ENCODE measurements at regions not wholly inside any gene's neighbourhood (a gene's known extent, or its start where the extent isn't known, plus 50 kb on each side); places are given as distances from the start of the nearest gene placed in this dataset.

DNA sequence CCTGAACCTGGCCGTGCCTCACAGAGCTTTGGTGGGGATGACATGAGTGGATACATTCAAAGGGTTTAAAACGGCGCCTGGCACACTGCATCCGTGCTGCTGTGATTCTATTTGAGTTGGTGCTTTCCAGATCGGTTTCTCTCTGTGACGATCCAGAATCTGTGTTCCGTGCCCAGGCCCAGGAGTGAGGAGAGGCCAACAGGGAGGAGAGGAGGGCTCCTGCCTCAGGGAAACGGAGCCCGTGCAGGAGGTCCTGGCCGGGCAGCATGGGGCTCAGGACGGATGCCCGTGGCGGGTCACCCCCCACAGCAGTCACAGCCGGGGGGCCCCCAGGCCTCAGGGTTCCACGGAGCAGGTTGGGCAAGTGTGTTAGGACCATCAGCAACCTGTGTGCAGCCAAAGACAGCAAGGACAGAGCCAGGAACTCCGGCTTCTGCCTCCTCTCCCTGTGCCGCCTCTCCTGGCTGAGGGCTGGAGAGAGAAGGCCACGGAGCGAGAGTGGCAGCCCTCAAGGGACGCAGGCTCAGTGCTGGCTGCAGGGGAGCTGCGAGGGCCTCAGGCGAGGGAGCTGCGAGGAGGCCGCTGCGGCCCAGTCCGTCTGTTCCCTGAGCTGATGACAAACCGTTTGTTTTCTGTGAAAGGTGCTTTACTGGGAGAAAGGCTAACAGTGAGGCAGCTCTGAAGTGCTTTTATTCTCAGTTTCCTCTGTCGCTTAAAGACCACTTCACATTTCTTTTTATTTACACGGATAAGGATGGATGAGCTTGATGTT lies 99.3 kb downstream of the METRNL start:
- DNase-seq: no peak

DNA sequence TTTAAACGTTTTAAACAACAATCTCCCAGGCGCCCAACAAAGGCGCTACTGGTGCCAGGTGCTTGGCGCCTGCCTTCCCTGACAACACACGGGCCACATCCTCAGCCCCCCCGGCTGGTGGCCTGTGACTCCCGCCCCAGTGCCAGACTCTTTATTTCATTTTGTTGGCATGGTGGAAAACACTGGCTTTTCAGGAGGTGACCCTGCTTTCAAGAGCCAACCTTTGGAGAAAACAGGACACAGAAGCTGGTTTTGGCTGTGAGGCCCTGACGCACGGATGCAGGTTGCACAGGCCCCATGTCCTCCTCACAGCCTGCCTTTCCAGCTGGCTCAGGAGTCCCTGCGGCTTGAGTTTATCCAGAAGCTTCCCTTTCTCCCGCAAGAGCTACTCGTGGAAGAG lies 100.0 kb downstream of the METRNL start:
- no peak for DNase-seq

DNA sequence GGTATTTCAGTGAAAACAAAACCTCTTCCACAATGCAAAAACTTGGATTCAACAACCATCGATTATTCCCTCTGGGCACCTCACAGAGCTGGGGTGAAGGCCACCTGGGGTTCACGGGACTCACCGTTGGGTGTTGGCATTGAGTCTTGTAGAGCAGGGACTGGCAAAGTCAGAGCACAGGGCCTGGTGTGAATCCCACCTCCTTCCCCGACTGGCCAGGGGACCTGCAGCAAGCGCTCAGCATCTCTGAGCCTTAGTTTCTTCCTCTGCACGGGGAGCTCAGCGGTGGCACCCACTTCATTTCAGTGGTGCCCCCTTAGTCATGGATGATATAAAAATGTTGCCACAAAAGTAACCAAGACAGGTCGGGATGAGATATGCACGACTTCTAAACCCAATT lies 100.4 kb downstream of the METRNL start:
- no peak for DNase-seq

DNA sequence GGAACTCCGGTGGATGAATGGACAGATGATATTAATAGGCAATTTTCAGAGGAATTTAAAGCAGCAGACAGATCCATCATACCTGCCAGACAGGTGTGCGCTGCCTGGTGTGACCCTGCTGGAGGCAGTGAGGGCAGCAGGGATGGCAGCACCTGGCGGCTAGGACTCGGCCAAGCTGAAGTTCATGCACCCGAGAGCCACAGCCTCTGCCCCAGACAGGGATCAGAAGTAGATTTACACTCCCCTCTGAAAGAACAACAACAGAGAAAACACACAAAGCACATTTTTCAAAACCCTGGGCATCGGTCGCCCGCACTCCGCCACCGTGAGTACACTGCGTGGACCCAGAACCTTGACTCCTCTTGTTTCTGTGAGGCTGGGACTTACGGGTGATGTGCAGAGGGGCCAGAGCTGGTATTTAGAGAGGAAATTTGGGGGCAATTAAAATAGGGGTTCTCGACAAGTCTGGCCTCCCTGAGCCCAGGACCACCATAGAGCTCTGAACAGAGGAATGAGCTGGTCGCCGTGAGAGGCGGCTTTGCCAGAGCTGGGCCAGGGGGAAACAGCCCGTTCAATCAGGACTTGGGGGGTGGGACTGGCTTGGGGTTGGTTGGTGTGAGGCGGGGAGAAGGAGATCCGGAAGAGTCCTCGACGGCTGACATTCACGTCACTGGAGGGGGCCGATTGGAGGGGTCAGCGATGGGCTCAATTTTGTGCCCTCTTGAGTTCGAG lies 101.0 kb downstream of the METRNL start:
- DNase-seq: no peak

DNA sequence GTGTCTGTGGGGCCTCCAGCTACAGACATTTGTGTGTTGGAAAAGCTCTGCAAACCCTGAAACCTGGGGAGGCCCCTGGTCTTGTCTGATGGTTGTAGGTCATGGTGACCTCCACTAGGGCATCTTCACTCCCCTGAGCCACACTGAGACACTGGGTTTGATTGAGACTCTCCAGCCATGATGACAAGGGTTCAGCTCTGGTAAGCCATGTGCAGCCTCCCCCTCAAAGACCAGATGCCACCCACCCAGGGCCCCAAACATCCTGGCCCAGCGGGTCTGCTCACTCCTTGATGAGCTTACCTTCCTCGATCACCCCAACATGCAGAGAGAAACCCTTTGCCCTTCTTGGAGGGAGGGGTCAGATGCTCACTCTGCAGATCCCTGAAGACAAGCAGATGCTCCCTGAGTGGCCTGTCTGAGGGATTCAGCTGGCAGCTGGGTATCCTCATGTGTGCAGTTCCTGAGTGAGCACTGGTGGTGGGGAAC lies 101.6 kb downstream of the METRNL start:
- DNase-seq: no peak

DNA sequence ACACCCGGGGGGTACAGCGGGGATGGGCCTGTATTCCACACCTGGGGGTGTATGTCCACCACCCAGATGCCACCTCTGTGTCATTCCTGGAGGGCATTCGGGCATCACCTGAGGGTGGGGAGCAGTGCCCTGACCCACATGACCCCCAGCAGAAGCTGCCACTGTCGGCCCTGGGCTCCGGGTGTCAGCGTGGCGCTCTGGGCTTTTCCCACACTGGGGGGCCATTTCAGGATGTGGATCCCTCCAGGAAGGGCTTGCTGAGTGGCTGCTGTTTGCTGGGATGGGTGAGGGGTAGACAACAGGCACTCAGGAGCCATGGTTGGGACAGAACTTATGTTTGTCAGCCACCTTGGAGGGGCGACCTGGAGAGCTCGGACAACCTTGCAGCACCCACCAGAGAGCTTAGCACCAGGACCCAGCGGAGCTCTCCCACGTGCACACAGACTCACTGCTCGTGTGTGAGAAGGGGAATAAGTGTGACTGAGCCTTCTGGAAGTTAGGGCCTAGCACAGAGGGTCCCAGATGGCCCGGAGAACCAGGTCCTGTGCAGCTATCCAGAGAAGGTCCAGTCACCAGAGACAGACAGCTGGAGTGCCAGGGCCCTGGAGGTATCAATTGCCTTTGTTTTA lies 102.7 kb downstream of the METRNL start:
- no peak for DNase-seq

DNA sequence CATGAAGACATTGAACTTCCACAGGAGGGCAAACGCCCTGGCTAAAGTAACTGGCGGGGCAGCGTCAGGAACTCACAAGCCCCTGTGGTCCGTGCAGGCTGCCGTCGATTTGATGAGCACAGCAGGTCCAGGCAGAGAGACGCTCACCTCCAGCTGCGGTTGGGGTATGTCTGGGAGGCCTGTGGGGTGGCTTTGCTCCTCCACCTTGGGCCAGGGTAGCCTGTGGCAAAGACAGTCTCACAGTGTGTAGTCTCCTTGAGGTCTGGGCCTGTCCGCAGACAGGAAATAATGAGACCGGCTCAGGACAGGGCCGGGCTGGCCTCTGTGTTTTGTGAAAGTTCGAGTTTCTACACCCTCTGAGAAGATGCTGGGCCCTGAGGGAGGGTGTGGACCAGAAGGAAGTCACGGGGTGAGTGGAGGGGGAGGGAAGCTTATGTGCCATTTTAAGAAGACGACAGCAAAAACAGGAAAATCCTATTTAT lies 103.3 kb downstream of the METRNL start:
- DNase-seq: no peak

DNA sequence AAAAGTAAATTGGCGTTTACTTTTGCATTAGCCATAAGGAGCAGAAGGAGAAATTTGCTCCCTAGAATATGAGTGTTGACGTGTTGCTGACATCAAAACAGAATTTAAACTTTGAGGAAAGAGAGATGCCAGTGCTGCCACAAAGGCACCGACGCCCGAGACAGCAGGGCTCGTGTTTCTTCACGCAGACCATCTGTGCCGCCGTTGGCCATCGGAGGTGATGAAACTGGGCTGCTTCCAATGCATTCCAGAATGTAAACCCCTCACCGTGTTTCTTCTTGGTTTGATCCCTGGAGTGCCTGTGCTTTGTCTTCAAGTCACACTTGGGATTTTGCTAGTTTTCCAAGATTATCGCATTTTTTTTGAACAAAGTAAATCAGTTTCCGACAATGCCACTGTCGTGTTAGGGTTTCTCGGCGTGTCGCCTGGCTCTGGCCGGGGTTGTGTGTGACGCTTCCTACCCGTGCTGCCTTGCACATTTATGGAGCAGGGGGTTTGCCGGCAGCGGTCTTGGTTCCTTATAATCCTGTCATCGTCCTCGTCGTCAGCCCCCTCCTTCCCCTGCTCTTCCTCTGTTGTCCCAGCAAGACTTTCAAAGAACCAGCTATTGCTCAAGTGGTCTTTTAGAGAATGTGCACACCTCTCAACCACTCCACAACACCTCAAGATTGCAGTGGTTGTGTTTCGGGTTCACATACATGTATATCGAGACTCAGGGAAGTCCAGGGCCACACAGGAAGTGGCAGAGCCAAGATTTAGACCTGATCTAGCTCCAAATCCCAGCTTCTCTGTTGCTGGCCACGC lies 103.9 kb downstream of the METRNL start:
- DNase-seq: no peak

DNA sequence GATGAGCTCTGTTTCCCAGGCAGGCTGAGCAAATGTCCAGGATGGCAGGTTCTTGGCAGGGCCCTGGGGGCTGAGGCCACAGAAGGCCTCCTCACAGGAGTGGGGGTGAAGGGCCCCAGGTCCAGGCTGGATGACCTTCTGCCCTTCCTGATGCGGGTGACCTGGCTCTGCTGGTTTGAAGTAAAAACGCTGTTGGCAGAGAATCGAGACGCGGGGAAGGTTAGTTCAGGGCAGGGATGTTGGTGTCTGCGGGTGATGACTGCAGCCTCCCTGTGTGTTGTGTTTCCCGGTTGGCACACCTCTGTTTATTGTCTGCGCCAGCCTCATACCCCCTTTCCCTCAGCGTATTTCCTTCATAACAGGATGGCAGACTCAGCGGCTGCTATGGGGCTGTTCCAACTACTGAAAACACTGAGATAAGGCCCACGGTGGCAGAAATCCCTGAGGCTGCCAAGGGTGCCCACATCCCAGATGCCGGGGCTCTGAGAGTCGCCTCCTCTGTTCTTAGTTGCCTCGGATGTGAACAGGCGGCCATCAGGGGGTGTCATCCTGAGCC lies 104.6 kb downstream of the METRNL start:
- no peak for DNase-seq

DNA sequence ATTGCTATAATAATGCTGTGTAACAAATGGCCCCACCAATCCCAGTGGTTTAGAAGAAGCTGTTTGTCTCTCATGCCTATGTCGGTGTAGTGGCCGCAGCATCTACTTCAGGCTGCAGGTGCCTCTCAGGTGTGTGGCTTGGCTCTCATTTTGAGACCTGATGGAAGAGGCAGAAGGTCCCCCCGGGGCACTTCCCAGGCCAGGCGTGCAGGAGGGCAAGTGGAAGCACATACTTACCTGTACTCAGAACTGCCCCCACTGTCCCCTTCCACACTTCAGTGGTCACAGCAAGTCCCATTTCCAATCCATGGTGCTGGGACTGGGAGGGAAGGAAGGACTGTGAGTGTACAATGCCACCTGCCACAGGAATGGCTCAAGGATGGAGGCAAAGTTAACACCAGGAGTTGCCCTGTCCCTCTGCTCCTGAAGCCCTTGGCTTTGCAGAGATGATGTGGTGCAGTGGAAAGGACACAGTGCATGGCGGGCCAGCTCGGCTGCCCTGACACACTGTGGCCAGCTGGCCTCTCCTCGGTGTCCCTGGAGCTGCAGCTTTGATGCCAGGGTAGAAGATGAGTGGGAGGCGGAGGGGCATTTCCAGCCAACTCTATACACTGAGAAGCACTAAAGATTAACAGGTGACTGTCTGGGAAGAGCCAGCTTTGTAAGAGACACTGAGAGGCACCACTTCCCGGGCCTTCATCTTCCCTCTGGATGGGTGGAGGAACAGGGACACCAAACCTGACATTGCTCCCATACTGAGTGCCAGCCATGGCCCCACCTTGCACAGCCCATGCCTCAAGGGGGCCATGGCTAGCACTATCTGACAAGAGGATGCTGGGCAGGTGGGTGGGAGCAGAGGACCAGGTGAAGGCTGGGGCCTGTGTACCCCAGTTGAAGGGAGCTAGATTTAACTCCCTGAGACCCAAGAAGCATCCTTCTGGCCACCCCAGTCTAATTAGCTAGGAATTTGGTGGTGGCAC lies 105.9 kb downstream of the METRNL start:
- no peak for DNase-seq

DNA sequence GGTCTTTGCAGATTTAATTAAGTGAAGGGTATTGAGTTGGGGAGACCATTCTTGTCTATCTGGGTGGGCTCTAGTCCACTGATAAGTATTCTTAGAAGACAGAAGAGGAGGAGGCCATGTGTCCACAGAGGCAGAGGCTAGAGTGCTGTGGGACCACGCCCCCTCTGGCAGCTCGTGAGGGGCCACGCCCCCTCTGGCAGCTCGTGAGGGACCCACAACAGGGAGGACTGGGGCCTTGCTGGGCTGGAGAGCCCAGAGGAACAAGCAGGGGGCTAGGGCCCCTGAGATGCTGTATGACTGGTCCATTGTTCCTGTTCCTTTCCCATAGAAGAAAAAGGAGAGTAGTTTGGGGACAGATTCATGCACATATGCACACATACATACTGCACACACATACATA lies 106.8 kb downstream of the METRNL start:
- no peak for DNase-seq

DNA sequence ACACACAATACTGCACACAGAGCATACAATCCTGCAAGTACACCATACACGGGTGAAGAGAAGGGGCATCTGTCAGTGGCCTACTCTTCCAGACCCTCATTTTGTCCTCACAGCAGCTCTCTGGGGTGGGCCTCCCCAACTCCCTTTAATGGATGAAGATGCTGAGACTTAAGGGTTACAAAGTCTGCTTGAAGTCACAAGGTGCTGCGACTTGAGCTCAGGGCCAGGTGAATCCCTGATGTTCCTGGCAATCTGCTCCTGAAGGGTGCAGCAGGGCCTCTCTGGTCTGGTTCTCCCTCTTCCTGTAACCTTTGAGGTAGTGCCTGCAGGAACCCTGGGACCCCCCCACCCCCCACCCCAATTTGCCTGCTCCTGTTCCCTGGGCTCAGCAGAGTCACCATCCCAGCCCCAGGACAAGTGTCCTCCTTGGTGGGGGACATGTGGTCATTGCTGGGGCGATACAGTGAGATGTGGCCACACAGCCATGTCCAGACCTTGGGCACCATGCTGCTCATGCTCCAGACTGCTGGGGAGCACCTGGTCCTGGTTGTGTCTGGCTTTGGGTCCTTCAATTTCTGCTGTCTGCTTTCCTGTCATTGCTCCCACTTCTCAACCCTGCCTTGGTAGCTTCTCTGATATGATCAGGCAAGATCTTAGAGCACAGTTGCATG lies 107.5 kb downstream of the METRNL start:
- no peak for DNase-seq

DNA sequence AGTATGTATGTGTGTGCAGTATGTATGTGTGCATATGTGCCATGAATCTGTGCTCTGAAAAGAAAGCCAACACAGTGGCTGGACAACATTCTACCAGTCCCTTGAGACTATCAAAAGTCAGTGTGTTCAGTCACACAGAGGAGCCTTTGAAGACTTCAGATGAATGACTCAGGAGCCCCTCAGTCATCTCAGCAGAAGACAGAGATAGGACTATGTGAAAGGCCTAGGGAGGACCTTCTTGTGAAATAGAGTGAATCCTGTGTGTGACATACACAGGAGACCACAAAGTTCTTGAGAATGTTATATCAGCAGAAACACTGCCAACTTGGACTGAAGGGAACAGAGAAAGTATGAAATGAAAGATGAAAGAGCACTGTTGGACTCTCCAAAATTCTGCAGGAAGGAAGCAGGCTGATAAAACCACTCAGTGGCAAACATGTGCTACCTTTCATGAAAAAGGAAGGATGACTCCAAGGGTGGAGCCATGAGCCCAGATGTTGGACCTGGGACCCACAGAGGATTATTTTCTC lies 108.4 kb downstream of the METRNL start:
- no peak for DNase-seq

DNA sequence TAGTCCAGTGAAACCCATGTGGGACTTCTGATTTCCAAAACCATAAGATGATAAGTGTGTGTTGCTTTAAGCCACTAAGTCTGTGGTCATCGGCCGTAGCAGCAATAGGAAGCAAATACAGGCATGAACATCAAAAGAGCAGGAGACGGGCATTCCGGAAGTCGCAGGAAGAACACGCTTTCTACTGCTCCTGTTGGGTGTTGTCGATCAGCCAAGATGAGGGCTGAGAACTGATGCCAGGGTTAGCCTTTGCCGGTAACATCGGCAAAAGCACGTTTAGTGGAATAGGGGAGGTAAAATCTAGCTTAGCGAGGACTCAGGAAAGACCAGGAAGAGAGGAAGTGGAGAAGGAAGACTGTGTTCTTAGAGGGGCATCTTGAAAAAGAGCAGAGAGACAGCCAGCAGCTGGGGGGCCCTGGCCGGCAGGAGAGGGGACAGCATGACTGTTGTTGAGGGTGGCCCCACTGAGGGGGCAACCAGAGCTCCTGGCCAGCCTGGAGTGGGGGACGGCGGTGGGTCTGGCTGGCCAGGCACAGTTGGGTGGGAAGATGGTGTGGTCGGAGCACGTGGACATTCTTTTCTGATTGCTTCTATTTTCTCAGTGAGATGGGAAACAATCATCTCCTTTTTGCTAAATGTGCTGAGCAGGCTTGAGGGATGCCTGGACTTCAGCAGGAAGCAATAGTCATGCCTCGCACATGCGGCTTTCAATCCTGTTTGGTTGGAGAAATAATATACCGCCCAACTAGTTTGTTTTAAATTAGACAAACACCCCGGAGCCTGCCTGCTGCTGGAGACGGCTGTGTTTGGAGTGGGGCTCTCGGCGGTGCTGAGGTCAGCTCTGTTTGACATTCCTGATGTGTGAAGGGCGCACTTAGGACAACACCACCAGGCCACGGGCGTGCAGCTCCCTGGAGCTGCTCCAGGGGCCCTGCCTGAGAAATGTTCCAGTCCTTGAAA lies 109.9 kb downstream of the METRNL start:
- no peak for DNase-seq

DNA sequence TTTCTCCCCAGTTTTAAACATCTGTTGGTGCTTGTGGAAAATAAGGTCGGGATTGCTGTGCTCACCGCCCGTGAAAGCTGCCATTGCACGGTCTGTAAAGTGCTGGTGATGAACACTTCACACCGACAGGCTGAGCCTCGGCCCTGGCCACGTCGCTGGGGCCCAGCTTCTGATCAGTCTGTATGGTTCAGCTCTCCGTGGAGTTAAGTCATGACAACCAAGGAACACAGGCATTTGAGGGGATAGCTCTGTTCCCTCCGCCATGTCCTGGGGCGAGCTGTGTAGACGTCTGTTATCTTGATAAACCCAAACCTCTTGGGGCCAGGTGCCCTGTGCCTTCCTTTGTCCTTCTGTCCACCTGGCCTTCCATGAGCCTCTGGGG lies 110.6 kb downstream of the METRNL start:
- no peak for DNase-seq

DNA sequence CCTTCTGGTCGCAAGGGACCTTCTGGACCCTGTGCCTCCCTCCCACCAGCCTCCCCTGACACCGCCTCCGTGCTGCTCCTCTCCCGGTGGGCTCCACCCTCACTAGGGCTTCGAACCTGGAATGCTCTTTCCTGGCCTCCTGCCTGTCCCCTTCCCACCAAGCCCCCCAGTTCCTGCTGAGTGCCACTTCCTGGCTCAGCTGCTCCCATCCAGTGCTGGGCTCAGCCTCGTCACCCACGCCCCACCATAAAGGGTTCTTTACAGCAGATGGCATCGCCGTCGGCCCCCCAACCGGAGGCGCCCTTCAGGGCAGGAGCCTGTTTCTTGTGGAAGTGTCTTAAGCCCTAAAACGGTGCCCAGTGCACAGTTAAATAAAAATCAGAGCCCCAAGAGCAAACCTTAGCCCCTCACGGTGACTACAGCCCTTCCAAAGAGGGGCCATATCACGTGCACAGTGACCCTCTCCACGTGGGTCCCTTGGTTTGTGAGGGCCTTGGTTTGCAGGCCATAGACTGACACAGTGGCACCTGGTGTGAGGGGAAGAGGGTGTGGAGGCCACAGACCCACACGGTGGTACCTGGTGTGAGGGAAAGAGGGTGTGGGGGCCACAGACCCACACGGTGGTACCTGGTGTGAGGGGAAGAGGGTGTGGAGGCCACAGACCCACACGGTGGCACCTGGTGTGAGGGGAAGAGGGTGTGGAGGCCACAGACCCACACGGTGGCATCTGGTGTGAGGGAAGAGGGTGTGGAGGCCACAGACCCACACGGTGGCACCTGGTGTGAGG lies 111.4 kb downstream of the METRNL start:
- no peak for DNase-seq

DNA sequence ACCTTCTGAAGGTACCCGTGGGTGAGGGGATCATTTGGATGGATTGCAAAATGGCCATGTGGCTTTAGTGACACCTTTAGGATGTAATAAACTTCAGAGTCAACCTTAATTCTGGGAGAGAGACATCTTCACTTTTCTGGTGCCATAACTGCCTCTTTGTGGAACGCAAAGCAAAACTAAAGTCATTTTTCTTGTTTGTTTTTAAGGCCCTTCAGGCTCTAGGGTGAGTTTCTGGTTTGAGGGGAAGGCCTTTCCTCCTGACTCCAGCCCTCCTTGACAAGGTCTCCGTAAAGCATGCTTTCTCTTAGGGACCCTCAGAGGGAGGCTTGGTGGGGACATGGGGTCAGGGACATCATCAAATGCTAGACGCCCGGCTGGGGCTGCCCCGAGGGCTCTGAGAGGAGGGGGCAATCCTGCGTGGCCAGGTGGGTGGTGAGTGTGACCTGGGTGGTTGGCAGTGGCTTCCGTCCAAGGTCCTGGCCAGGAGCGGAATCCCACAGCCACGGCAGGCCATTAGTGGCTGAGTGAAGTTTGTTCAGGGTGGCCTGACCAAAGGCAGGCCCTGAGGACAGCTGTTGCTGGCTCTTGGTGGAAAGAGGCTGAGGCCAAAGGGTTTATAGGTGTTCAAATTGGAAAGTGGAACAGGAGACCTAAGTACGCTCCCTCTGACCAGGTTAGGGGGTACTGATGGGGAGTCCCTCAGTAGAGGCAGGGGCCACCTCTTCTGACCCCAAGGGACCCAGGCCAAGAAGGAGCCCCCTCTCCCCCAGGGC lies 112.2 kb downstream of the METRNL start:
- no peak for DNase-seq

All from hippocampal formation (tissue), 2 donors.